NCI-H2196 treated with DMSO at 0.1 percent for 48 hours (cell line): ENCODE measurements at regions not wholly inside any gene's neighbourhood (a gene's known extent, or its start where the extent isn't known, plus 50 kb on each side); places are given as distances from the start of the nearest gene placed in this dataset.

ENCODE experiments used
- DNase-seq: peaks from one replicate; lab custom pipeline; 2025; ENCODE audit not compliant: unreplicated experiment; lab: John Stamatoyannopoulos, UW

- DNase-seq = no peak
These were observed 672.2 kb downstream of the KCTD8 start for GRCh38 chr4:43776371-43776770.

- DNase-seq = no peak
These were observed 670.3 kb downstream of the KCTD8 start for GRCh38 chr4:43778187-43778915.

GRCh38 chr4:43781125-43781524, 667.5 kb downstream of the KCTD8 start:
- no peak for DNase-seq

GRCh38 chr4:43782391-43782790, 666.2 kb downstream of the KCTD8 start:
- DNase-seq = no peak

- no peak for DNase-seq
These were observed 632.5 kb downstream of the KCTD8 start for GRCh38 chr4:43816116-43816515.

- no peak for DNase-seq
These were observed 626.0 kb downstream of the KCTD8 start for GRCh38 chr4:43822621-43823020.

- no peak for DNase-seq
These were observed 612.7 kb downstream of the KCTD8 start for GRCh38 chr4:43835869-43836268.

- DNase-seq = no peak
These were observed 611.4 kb downstream of the KCTD8 start for GRCh38 chr4:43837171-43837570.

- DNase-seq = no peak
These were observed 611.0 kb downstream of the KCTD8 start for GRCh38 chr4:43837604-43838003.

- no peak for DNase-seq
These were observed 606.0 kb downstream of the KCTD8 start for GRCh38 chr4:43842594-43842993.

- no peak for DNase-seq
These were observed 605.1 kb downstream of the KCTD8 start for GRCh38 chr4:43843501-43843900.

- no peak for DNase-seq
These were observed 602.5 kb downstream of the KCTD8 start for GRCh38 chr4:43846111-43846587.

GRCh38 chr4:43853565-43854264, 594.9 kb downstream of the KCTD8 start:
- no peak for DNase-seq

- DNase-seq = no peak
These were observed 593.3 kb downstream of the KCTD8 start for GRCh38 chr4:43855283-43855682.

GRCh38 chr4:43864616-43865146, 583.9 kb downstream of the KCTD8 start:
- DNase-seq = no peak

GRCh38 chr4:43867908-43868307, 580.7 kb downstream of the KCTD8 start:
- no peak for DNase-seq

GRCh38 chr4:43875655-43876054, 573.0 kb downstream of the KCTD8 start:
- DNase-seq = no peak

- DNase-seq = no peak
These were observed 566.1 kb downstream of the KCTD8 start for GRCh38 chr4:43882470-43882869.

GRCh38 chr4:43886196-43886595, 562.4 kb downstream of the KCTD8 start:
- DNase-seq = no peak

- no peak for DNase-seq
These were observed 549.8 kb downstream of the KCTD8 start for GRCh38 chr4:43898836-43899235.

GRCh38 chr4:43903456-43903855, 545.2 kb downstream of the KCTD8 start:
- DNase-seq = no peak

- DNase-seq = no peak
These were observed 530.2 kb downstream of the KCTD8 start for GRCh38 chr4:43918377-43918776.
